ENCODE measurements at regions not wholly inside any gene's neighbourhood (a gene's known extent, or its start where the extent isn't known, plus 50 kb on each side); places are given as distances from the start of the nearest gene placed in this dataset.

- no peak for DNase-seq (ENCODE audit: low spot score)
Measured at GRCh38 chr4:111961809-111962208, 183.4 kb upstream of the FAM241A start.

- DNase-seq (ENCODE audit: low spot score): no peak
Measured at GRCh38 chr4:111963158-111963700, 182.0 kb upstream of the FAM241A start.

GRCh38 chr4:111977419-111977965 lies 167.8 kb upstream of the FAM241A start:
- DNase-seq (ENCODE audit: low spot score): no peak

- DNase-seq (ENCODE audit: low spot score): no peak
Measured at GRCh38 chr4:111979921-111980320, 165.3 kb upstream of the FAM241A start.

- no peak for DNase-seq (ENCODE audit: low spot score)
Measured at GRCh38 chr4:111982089-111982488, 163.2 kb upstream of the FAM241A start.

GRCh38 chr4:111984169-111984819 lies 161.0 kb upstream of the FAM241A start:
- no peak for DNase-seq (ENCODE audit: low spot score)

- DNase-seq (ENCODE audit: low spot score): no peak
Measured at GRCh38 chr4:111985426-111985825, 159.8 kb upstream of the FAM241A start.

GRCh38 chr4:111986095-111986494 lies 159.2 kb upstream of the FAM241A start:
- DNase-seq (ENCODE audit: low spot score): no peak

- DNase-seq (ENCODE audit: low spot score): no peak
Measured at GRCh38 chr4:111988514-111988913, 156.7 kb upstream of the FAM241A start.

GRCh38 chr4:111989817-111990216 lies 155.4 kb upstream of the FAM241A start:
- no peak for DNase-seq (ENCODE audit: low spot score)

- DNase-seq (ENCODE audit: low spot score): peak; percentile 39
Measured at GRCh38 chr4:111991163-111991562, 154.1 kb upstream of the FAM241A start.

- no peak for DNase-seq (ENCODE audit: low spot score)
Measured at GRCh38 chr4:111991797-111992196, 153.5 kb upstream of the FAM241A start.

GRCh38 chr4:111992351-111993168 lies 152.7 kb upstream of the FAM241A start:
- no peak for DNase-seq (ENCODE audit: low spot score)

- DNase-seq (ENCODE audit: low spot score): no peak
Measured at GRCh38 chr4:111994392-111994791, 150.9 kb upstream of the FAM241A start.

GRCh38 chr4:111997785-111998184 lies 147.5 kb upstream of the FAM241A start:
- no peak for DNase-seq (ENCODE audit: low spot score)

GRCh38 chr4:111999801-112000200 lies 145.5 kb upstream of the FAM241A start:
- DNase-seq (ENCODE audit: low spot score): no peak

GRCh38 chr4:112001041-112001440 lies 144.2 kb upstream of the FAM241A start:
- no peak for DNase-seq (ENCODE audit: low spot score)

GRCh38 chr4:112002248-112002661 lies 143.0 kb upstream of the FAM241A start:
- no peak for DNase-seq (ENCODE audit: low spot score)

- no peak for DNase-seq (ENCODE audit: low spot score)
Measured at GRCh38 chr4:112003231-112003907, 141.9 kb upstream of the FAM241A start.

- no peak for DNase-seq (ENCODE audit: low spot score)
Measured at GRCh38 chr4:112005027-112005426, 140.2 kb upstream of the FAM241A start.

- DNase-seq (ENCODE audit: low spot score): no peak
Measured at GRCh38 chr4:112007391-112007790, 137.9 kb upstream of the FAM241A start.

GRCh38 chr4:112015960-112016359 lies 129.3 kb upstream of the FAM241A start:
- no peak for DNase-seq (ENCODE audit: low spot score)

Measured in NAMALWA (cell line).